HG03342 (cell line): ENCODE measurements at regions not wholly inside any gene's neighbourhood (a gene's known extent, or its start where the extent isn't known, plus 50 kb on each side); places are given as distances from the start of the nearest gene placed in this dataset.
"Not testable (repeated sequence)": the region's sequence is repeated elsewhere in the genome, so short reads cannot be mapped to it uniquely, and the experiment has no call there.

Source experiments
- ATAC-seq: cut with Tn5 transposase; IDR thresholded peaks from one replicate; pipeline ENCODE4 v1.9.1; 2021; ENCODE audit warnings: mild to moderate bottlenecking, moderate library complexity; ENCODE audit not compliant: unreplicated experiment

- not testable (repeated sequence) for ATAC-seq
Observed at GRCh38 chr4:86478151-86478550, 116.0 kb upstream of the PTPN13 start.

GRCh38 chr4:86481440-86481839 lies 112.7 kb upstream of the PTPN13 start:
- ATAC-seq = no peak

- no peak for ATAC-seq
Observed at GRCh38 chr4:86482306-86483172, 111.6 kb upstream of the PTPN13 start.

- no peak for ATAC-seq
Observed at GRCh38 chr4:86483173-86483490, 111.0 kb upstream of the PTPN13 start.

- ATAC-seq = no peak
Observed at GRCh38 chr4:86483773-86484172, 110.3 kb upstream of the PTPN13 start.

- ATAC-seq = no peak
Observed at GRCh38 chr4:86484241-86484640, 109.9 kb upstream of the PTPN13 start.

GRCh38 chr4:86487738-86488348 lies 106.3 kb upstream of the PTPN13 start:
- no peak for ATAC-seq

- no peak for ATAC-seq
Observed at GRCh38 chr4:86493460-86493859, 100.7 kb upstream of the PTPN13 start.

GRCh38 chr4:86496094-86497080 lies 97.7 kb upstream of the PTPN13 start:
- ATAC-seq = no peak

- ATAC-seq = no peak
Observed at GRCh38 chr4:86497131-86497530, 97.0 kb upstream of the PTPN13 start.

GRCh38 chr4:86497980-86498862 lies 95.9 kb upstream of the PTPN13 start:
- ATAC-seq = peak; percentile 81

GRCh38 chr4:86498863-86499166 lies 95.3 kb upstream of the PTPN13 start:
- ATAC-seq = peak; percentile 5

GRCh38 chr4:86500527-86500926 lies 93.6 kb upstream of the PTPN13 start:
- no peak for ATAC-seq

GRCh38 chr4:86502081-86502480 lies 92.0 kb upstream of the PTPN13 start:
- ATAC-seq = no peak

- ATAC-seq = no peak
Observed at GRCh38 chr4:86506591-86506990, 87.5 kb upstream of the PTPN13 start.

GRCh38 chr4:86508436-86508835 lies 85.7 kb upstream of the PTPN13 start:
- no peak for ATAC-seq

GRCh38 chr4:86511590-86511989 lies 82.5 kb upstream of the PTPN13 start:
- ATAC-seq = no peak

- no peak for ATAC-seq
Observed at GRCh38 chr4:86512631-86513030, 81.5 kb upstream of the PTPN13 start.

- ATAC-seq = not testable (repeated sequence)
Observed at GRCh38 chr4:86515963-86516362, 78.2 kb upstream of the PTPN13 start.

- no peak for ATAC-seq
Observed at GRCh38 chr4:86521373-86521969, 72.6 kb upstream of the PTPN13 start.
